ENCODE measurements at regions not wholly inside any gene's neighbourhood (a gene's known extent, or its start where the extent isn't known, plus 50 kb on each side); places are given as distances from the start of the nearest gene placed in this dataset.

DNA sequence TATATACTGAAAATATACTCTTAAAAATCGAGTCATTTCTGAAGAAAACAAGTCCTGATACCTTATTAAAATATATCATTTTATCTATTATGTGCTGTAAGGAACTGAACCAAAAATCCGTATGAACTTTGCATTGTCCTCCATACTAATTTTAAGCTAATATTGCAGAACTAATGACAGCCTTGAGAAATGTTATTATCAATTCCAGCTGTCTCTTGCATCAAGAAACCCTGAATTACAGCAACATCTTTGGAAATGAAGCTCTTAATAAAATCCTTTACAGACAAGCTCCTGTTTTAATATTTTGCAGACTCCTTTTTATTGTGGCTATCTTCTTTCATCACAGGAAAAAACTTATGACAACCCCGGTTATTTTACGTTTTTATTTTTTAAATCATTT lies 1335.3 kb downstream of the EFNB2 start:
- Histone ChIP-seq H3K4me3 (ENCODE audit: low read depth, low read length) (no peak overlapping the region), H3K36me3 (ENCODE audit: control insufficient read depth, insufficient read depth, low read length) (no peaks in the 10 kb centered on the region), H3K4me1 (ENCODE audit: control insufficient read depth, insufficient read depth, low read length) (no peaks in the 10 kb centered on the region), H3K27ac (ENCODE audit: low read depth, low read length) (no peak overlapping the region), H3K27me3 (ENCODE audit: control insufficient read depth, insufficient read depth, low read length) (no peaks in the 10 kb centered on the region), H3K9me3 (ENCODE audit: control insufficient read depth, insufficient read depth, low read length) (no peaks in the 10 kb centered on the region)
- DNase-seq (ENCODE audit: low read depth in 4 of 6, low spot score in 6 of 6): peak in 1 of 6 donors; percentile 65
- no CpG with 5 or more reads among the region's 4 CpGs for WGBS (ENCODE audit: insufficient coverage)

DNA sequence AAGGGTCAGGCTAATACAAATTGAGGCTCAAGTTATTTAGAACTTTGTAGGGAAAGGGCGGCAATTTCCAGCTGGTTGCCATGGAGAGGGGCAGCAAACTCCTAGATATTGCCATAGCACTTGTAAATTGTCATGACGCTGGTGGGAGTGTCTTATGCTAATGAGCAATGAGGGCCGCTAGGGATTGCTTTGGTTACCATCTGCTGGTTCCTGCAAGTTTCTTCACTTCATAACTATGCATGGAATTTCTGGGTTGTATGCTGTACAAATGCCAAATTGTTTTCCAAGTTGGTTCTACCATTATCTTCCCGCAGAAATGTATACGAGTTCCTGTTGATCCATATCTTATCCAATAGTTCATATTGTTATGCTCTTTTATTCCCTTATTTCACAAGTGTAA lies 1339.4 kb downstream of the EFNB2 start:
- Histone ChIP-seq H3K4me1 (ENCODE audit: control insufficient read depth, insufficient read depth, low read length) (no peaks in the 10 kb centered on the region), H3K4me3 (ENCODE audit: low read depth, low read length) (no peak overlapping the region), H3K27ac (ENCODE audit: low read depth, low read length) (no peak overlapping the region), H3K36me3 (ENCODE audit: control insufficient read depth, insufficient read depth, low read length) (no peaks in the 10 kb centered on the region), H3K27me3 (ENCODE audit: control insufficient read depth, insufficient read depth, low read length) (no peaks in the 10 kb centered on the region), H3K9me3 (ENCODE audit: control insufficient read depth, insufficient read depth, low read length) (no peaks in the 10 kb centered on the region)
- peak in 1 of 6 donors; percentile 31 for DNase-seq (ENCODE audit: low read depth in 4 of 6, low spot score in 6 of 6)
- WGBS (ENCODE audit: insufficient coverage): 80% methylated on average over 1 of the region's 5 CpGs

GRCh38 chr13:105193026-105193425 lies 1342.4 kb downstream of the EFNB2 start:
- H3K9me3 ChIP-seq (ENCODE audit: control insufficient read depth, insufficient read depth, low read length): no peaks in the 10 kb centered on the region
- WGBS (ENCODE audit: insufficient coverage): 80% methylated on average over 1 of the region's 5 CpGs

DNA sequence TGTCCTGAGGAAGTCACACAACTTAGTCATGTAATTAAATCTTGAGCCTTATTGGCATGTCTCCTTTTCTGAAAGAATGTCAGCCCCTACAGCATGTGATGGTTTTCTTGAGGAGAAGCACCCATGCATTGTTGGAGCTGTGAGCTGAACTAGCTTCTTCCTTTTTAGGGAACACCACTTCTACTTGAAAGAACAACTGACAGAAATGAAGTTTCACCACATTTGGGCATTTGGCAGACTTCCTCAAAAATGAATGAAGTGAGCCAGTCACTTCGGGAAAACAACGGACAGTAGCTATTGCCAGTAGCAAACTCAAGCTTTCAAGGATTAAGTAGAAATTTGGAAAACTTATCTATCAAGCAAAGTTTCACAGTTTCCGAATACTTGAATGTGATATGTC lies 1351.3 kb downstream of the EFNB2 start:
- no peaks in the 10 kb centered on the region for H3K9me3 ChIP-seq (ENCODE audit: control insufficient read depth, insufficient read depth, low read length)
- no peak overlapping the region for H3K27ac ChIP-seq (ENCODE audit: low read depth, low read length)
- no peaks in the 10 kb centered on the region for H3K4me1 ChIP-seq (ENCODE audit: control insufficient read depth, insufficient read depth, low read length)
- H3K4me3 ChIP-seq (ENCODE audit: low read depth, low read length): no peak overlapping the region
- WGBS (ENCODE audit: insufficient coverage): no CpG with 5 or more reads among the region's 3 CpGs
- H3K27me3 ChIP-seq (ENCODE audit: control insufficient read depth, insufficient read depth, low read length): no peaks in the 10 kb centered on the region
- DNase-seq (ENCODE audit: low read depth in 4 of 6, low spot score in 6 of 6): no peak
- H3K36me3 ChIP-seq (ENCODE audit: control insufficient read depth, insufficient read depth, low read length): no peaks in the 10 kb centered on the region

More at GRCh38 chr13:105193026-105193425, 1342.4 kb downstream of the EFNB2 start:
- no peaks in the 10 kb centered on the region for H3K36me3 ChIP-seq (ENCODE audit: control insufficient read depth, insufficient read depth, low read length)
- no peaks in the 10 kb centered on the region for H3K4me1 ChIP-seq (ENCODE audit: control insufficient read depth, insufficient read depth, low read length)
- no peak overlapping the region for H3K27ac ChIP-seq (ENCODE audit: low read depth, low read length)
- peak in 1 of 6 donors; percentile 54 for DNase-seq (ENCODE audit: low read depth in 4 of 6, low spot score in 6 of 6)
- no peak overlapping the region for H3K4me3 ChIP-seq (ENCODE audit: low read depth, low read length)
- no peaks in the 10 kb centered on the region for H3K27me3 ChIP-seq (ENCODE audit: control insufficient read depth, insufficient read depth, low read length)

GRCh38 chr13:105177265-105177900 lies 1358.1 kb downstream of the EFNB2 start:
- no peak for DNase-seq (ENCODE audit: low read depth in 4 of 6, low spot score in 6 of 6)
- 100% methylated on average over 2 of the region's 3 CpGs for WGBS (ENCODE audit: insufficient coverage)
- Histone ChIP-seq H3K4me3 (ENCODE audit: low read depth, low read length) (no peak overlapping the region), H3K9me3 (ENCODE audit: control insufficient read depth, insufficient read depth, low read length) (no peaks in the 10 kb centered on the region), H3K4me1 (ENCODE audit: control insufficient read depth, insufficient read depth, low read length) (no peaks in the 10 kb centered on the region), H3K36me3 (ENCODE audit: control insufficient read depth, insufficient read depth, low read length) (no peaks in the 10 kb centered on the region), H3K27ac (ENCODE audit: low read depth, low read length) (no peak overlapping the region), H3K27me3 (ENCODE audit: control insufficient read depth, insufficient read depth, low read length) (no peaks in the 10 kb centered on the region)

- H3K27me3 ChIP-seq (ENCODE audit: control insufficient read depth, insufficient read depth, low read length): no peaks in the 10 kb centered on the region
Observed at GRCh38 chr13:105170438-105170837, 1365.0 kb downstream of the EFNB2 start.

GRCh38 chr13:105168295-105168694 lies 1367.2 kb downstream of the EFNB2 start:
- Histone ChIP-seq H3K36me3 (ENCODE audit: control insufficient read depth, insufficient read depth, low read length) (no peaks in the 10 kb centered on the region), H3K4me3 (ENCODE audit: low read depth, low read length) (no peak overlapping the region), H3K27ac (ENCODE audit: low read depth, low read length) (no peak overlapping the region), H3K27me3 (ENCODE audit: control insufficient read depth, insufficient read depth, low read length) (no peaks in the 10 kb centered on the region), H3K4me1 (ENCODE audit: control insufficient read depth, insufficient read depth, low read length) (no peaks in the 10 kb centered on the region), H3K9me3 (ENCODE audit: control insufficient read depth, insufficient read depth, low read length) (no peaks in the 10 kb centered on the region)
- no CpG with 5 or more reads among the region's 1 CpG for WGBS (ENCODE audit: insufficient coverage)
- no peak for DNase-seq (ENCODE audit: low read depth in 4 of 6, low spot score in 6 of 6)

More at GRCh38 chr13:105170438-105170837, 1365.0 kb downstream of the EFNB2 start:
- Histone ChIP-seq H3K36me3 (ENCODE audit: control insufficient read depth, insufficient read depth, low read length) (no peaks in the 10 kb centered on the region), H3K4me3 (ENCODE audit: low read depth, low read length) (no peak overlapping the region), H3K27ac (ENCODE audit: low read depth, low read length) (no peak overlapping the region), H3K9me3 (ENCODE audit: control insufficient read depth, insufficient read depth, low read length) (no peaks in the 10 kb centered on the region), H3K4me1 (ENCODE audit: control insufficient read depth, insufficient read depth, low read length) (no peaks in the 10 kb centered on the region)
- DNase-seq (ENCODE audit: low read depth in 4 of 6, low spot score in 6 of 6): no peak

- Histone ChIP-seq H3K4me3 (ENCODE audit: low read depth, low read length) (no peak overlapping the region), H3K4me1 (ENCODE audit: control insufficient read depth, insufficient read depth, low read length) (no peaks in the 10 kb centered on the region), H3K36me3 (ENCODE audit: control insufficient read depth, insufficient read depth, low read length) (no peaks in the 10 kb centered on the region), H3K9me3 (ENCODE audit: control insufficient read depth, insufficient read depth, low read length) (no peaks in the 10 kb centered on the region), H3K27ac (ENCODE audit: low read depth, low read length) (no peak overlapping the region), H3K27me3 (ENCODE audit: control insufficient read depth, insufficient read depth, low read length) (no peaks in the 10 kb centered on the region)
- WGBS (ENCODE audit: insufficient coverage): no CpG with 5 or more reads among the region's 1 CpG
- DNase-seq (ENCODE audit: low read depth in 4 of 6, low spot score in 6 of 6): no peak
Observed at GRCh38 chr13:105167385-105167784, 1368.1 kb downstream of the EFNB2 start.

DNA sequence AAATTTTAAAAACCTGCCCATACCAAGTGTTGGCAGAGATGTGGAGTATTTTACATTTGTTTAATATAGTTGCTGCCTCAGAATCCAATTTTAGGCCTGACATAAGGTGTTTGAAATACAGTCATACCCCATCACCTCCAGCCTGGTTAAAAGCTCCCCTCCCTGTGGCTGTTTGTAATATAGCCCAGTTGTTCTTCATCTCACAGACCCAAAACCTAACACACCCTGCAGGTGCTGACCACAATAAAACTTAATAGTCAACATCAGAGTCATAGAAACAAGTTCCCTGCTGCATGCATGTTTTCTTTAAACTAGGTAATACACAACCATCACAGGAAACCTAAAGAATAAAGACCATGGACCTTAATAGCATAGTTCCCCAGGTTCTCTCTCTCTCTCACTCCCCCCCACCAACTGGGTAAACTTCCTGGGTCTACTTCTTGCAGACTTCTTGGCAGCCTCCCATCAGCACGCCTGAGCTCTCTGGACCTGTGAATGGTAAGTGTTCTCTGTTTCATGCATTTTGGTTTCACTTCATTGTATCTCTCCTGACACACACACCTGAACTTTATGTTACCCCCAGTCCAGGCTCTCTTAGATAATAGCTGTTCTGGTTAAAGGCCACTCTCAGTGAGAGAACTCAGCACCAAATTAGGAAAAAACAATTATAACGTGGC lies 1369.9 kb downstream of the EFNB2 start:
- no peak for DNase-seq (ENCODE audit: low read depth in 4 of 6, low spot score in 6 of 6)
- H3K36me3 ChIP-seq (ENCODE audit: control insufficient read depth, insufficient read depth, low read length): no peaks in the 10 kb centered on the region

DNA sequence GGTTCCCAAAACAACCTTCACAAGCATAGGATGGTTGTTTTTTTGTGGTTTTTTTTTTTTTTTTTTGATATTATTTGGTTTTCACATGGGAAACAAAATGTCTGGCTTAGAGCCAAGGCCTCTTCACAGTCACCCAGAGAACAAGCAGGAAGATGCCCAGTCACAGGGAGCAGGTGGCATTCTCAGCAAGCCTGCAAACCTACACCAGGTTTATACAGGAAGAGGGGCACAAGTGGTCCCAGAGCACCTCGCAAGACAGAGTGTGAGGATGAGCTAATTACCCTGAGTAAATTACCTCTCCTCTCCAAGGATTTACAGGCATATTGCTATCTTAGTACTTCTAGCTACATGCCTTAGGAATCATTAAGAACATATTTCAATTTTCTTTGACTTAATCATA lies 1375.6 kb downstream of the EFNB2 start:
- Histone ChIP-seq H3K27me3 (ENCODE audit: control insufficient read depth, insufficient read depth, low read length) (no peaks in the 10 kb centered on the region), H3K36me3 (ENCODE audit: control insufficient read depth, insufficient read depth, low read length) (no peaks in the 10 kb centered on the region), H3K4me1 (ENCODE audit: control insufficient read depth, insufficient read depth, low read length) (no peaks in the 10 kb centered on the region), H3K9me3 (ENCODE audit: control insufficient read depth, insufficient read depth, low read length) (no peaks in the 10 kb centered on the region), H3K4me3 (ENCODE audit: low read depth, low read length) (no peak overlapping the region), H3K27ac (ENCODE audit: low read depth, low read length) (no peak overlapping the region)
- WGBS (ENCODE audit: insufficient coverage): no CpG with 5 or more reads among the region's 1 CpG
- peak in 1 of 6 donors; percentile 83 for DNase-seq (ENCODE audit: low read depth in 4 of 6, low spot score in 6 of 6)

More for the DNA sequence above, 1369.9 kb downstream of the EFNB2 start:
- Histone ChIP-seq H3K4me1 (ENCODE audit: control insufficient read depth, insufficient read depth, low read length) (no peaks in the 10 kb centered on the region), H3K27me3 (ENCODE audit: control insufficient read depth, insufficient read depth, low read length) (no peaks in the 10 kb centered on the region), H3K9me3 (ENCODE audit: control insufficient read depth, insufficient read depth, low read length) (no peaks in the 10 kb centered on the region), H3K27ac (ENCODE audit: low read depth, low read length) (no peak overlapping the region), H3K4me3 (ENCODE audit: low read depth, low read length) (no peak overlapping the region)
- WGBS (ENCODE audit: insufficient coverage): no CpG with 5 or more reads among the region's 2 CpGs
